GM18868 (cell line): ENCODE measurements at regions not wholly inside any gene's neighbourhood (a gene's known extent, or its start where the extent isn't known, plus 50 kb on each side); places are given as distances from the start of the nearest gene placed in this dataset.

Experiments
- ATAC-seq: cut with Tn5 transposase; IDR thresholded peaks from one replicate; pipeline ENCODE4 v1.9.1; 2021; ENCODE audit warnings: mild to moderate bottlenecking, moderate library complexity; ENCODE audit not compliant: unreplicated experiment

GRCh38 chr5:162323466-162323865 is 255.9 kb downstream of the GABRG2 start:
- ATAC-seq: no peak

GRCh38 chr5:162324328-162324727 is 256.8 kb downstream of the GABRG2 start:
- ATAC-seq: no peak

GRCh38 chr5:162325143-162325727 is 257.7 kb downstream of the GABRG2 start:
- no peak for ATAC-seq

- no peak for ATAC-seq
Observed at GRCh38 chr5:162334944-162335343, 267.4 kb downstream of the GABRG2 start.

- ATAC-seq: no peak
Observed at GRCh38 chr5:162360373-162360931, 292.9 kb downstream of the GABRG2 start.

- no peak for ATAC-seq
Observed at GRCh38 chr5:162372256-162372655, 304.7 kb downstream of the GABRG2 start.

GRCh38 chr5:162377895-162378294 is 310.3 kb downstream of the GABRG2 start:
- no peak for ATAC-seq

- no peak for ATAC-seq
Observed at GRCh38 chr5:162382839-162383238, 315.3 kb downstream of the GABRG2 start.

- no peak for ATAC-seq
Observed at GRCh38 chr5:162384225-162384624, 316.7 kb downstream of the GABRG2 start.

- ATAC-seq: no peak
Observed at GRCh38 chr5:162391833-162392232, 324.3 kb downstream of the GABRG2 start.

GRCh38 chr5:162392336-162392735 is 324.8 kb downstream of the GABRG2 start:
- ATAC-seq: no peak

- no peak for ATAC-seq
Observed at GRCh38 chr5:162393534-162393933, 326.0 kb downstream of the GABRG2 start.

- ATAC-seq: no peak
Observed at GRCh38 chr5:162407614-162408013, 340.0 kb downstream of the GABRG2 start.

GRCh38 chr5:162410365-162410764 is 342.8 kb downstream of the GABRG2 start:
- no peak for ATAC-seq

GRCh38 chr5:162429142-162429541 is 361.6 kb downstream of the GABRG2 start:
- ATAC-seq: no peak

- ATAC-seq: no peak
Observed at GRCh38 chr5:162434281-162434680, 366.7 kb downstream of the GABRG2 start.

GRCh38 chr5:162436055-162436454 is 368.5 kb downstream of the GABRG2 start:
- ATAC-seq: no peak

- no peak for ATAC-seq
Observed at GRCh38 chr5:162444129-162444762, 376.7 kb downstream of the GABRG2 start.

- ATAC-seq: no peak
Observed at GRCh38 chr5:162456086-162456485, 388.5 kb downstream of the GABRG2 start.

- no peak for ATAC-seq
Observed at GRCh38 chr5:162466011-162466410, 398.4 kb downstream of the GABRG2 start.

GRCh38 chr5:162473041-162473714 is 405.6 kb downstream of the GABRG2 start:
- ATAC-seq: no peak

- ATAC-seq: no peak
Observed at GRCh38 chr5:162474239-162474638, 406.7 kb downstream of the GABRG2 start.
